C4-2B (cell line): ENCODE measurements at regions not wholly inside any gene's neighbourhood (a gene's known extent, or its start where the extent isn't known, plus 50 kb on each side); places are given as distances from the start of the nearest gene placed in this dataset.

Source experiments
- H3K27ac ChIP-seq: fragments of 450-650 bp; 2 replicates; pipeline ENCODE4 v1.5.1; 2017
- ZFX ChIP-seq: fragments of 450-650 bp; IDR thresholded peaks from 2 replicates; pipeline ENCODE4 v1.6.1; 2017
- TF ChIP-seq, protein P1 (sequence below): fragments of 450-650 bp; conservative IDR thresholded peaks from 2 replicates; pipeline ENCODE4 v1.5.1; 2017; ENCODE audit warnings: mild to moderate bottlenecking

DNA sequence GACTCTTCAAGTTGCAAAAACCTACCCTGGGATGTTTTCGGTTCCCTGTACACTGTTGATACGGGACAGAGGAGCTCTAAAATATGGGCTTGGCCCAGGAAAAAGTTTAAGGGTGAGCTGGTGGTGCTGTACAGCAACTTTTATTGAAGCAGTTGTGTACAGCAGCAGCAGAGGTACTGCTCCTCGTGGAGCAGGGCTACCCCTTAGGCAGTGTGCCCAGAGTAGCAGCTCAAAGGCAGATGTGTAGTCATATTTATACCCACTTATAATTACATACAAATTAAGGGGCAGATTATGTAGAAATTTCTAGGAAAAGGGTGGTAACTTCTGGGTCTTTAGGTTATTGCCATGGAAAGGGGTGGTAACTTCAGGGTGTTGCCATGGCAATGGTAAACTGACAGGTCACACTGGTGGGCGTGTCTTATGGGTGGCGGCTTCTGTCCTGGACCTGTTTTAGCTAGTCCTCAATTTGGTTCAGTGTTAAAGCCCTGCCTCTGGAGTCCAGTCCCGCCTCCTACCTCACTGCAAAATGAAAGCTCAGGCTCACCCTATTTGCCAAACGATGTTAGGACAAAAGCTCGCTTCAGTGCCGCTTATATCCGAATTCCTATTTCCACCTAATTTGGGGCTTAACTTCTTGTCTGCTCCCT, 203.2 kb downstream of the ETAA1 start:
- H3K27ac ChIP-seq: no peak overlapping the region
- TF ChIP-seq ZFX: no peak
- TF ChIP-seq, protein P1, sequence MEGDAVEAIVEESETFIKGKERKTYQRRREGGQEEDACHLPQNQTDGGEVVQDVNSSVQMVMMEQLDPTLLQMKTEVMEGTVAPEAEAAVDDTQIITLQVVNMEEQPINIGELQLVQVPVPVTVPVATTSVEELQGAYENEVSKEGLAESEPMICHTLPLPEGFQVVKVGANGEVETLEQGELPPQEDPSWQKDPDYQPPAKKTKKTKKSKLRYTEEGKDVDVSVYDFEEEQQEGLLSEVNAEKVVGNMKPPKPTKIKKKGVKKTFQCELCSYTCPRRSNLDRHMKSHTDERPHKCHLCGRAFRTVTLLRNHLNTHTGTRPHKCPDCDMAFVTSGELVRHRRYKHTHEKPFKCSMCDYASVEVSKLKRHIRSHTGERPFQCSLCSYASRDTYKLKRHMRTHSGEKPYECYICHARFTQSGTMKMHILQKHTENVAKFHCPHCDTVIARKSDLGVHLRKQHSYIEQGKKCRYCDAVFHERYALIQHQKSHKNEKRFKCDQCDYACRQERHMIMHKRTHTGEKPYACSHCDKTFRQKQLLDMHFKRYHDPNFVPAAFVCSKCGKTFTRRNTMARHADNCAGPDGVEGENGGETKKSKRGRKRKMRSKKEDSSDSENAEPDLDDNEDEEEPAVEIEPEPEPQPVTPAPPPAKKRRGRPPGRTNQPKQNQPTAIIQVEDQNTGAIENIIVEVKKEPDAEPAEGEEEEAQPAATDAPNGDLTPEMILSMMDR: no peak

DNA sequence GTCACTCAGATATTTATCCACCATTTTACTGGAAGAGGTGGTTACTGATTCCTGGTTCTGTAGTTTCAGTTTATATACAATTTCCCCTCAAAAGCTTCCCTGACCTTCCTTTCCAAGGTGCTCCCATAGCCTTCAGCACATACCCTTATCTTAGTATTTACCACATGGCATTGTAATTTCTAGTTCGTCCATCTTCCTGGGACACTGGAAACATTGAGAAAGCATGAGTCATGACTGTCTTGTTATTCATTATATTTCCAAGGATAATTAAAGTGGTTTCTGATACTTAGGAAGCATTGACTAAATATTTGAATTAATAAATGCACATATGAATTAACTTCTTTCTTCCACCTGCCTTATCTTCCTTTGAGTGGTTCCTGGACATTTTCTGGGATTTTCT, 203.8 kb downstream of the ETAA1 start:
- no peak overlapping the region for H3K27ac ChIP-seq
- TF ChIP-seq, protein P1: no peak
- no peak for TF ChIP-seq ZFX

DNA sequence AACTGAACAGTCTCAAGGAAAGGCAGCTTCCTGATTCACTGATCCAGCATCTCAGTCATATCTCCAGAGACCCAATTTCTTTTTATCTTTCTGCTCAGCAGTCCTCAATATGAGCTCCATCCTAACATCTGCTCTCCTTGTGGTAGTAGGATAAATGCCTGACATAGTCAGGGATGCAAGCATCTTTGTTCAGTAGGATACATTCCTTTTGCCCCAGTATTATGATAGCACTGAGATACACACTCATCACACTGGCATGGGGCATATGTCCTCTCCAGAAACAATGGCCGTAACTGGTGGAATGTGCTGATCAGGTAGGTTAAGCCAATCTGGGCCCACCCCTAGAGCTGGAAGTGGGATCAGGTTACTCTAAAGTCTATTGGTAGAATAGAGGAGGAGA, 207.2 kb downstream of the ETAA1 start:
- no peak overlapping the region for H3K27ac ChIP-seq

DNA sequence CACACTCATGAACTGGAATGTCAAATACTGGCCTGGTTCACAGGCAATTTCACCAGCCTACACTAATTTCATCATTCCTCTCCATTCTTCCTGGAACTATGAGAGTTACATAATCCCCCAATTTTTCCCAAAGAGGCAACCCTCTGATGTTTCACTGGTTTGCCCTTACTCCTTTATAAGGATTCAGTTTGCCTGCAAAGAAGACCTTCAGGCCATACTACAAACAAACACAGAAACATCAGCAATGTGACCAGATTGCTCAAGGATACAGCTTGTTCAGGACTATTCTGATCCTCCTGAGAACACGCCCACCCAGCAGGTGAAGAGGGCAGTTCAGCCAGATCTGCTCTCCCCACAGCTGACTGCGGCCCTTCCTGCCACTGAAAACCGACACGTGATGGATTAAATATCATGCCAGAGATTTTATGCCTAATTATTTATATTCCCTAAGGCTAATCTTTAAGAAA, 215.5 kb downstream of the ETAA1 start:
- TF ChIP-seq ZFX: no peak
- TF ChIP-seq, protein P1: no peak
- no peak overlapping the region for H3K27ac ChIP-seq

More for the DNA sequence above, 207.2 kb downstream of the ETAA1 start:
- no peak for TF ChIP-seq ZFX
- TF ChIP-seq, protein P1: no peak

DNA sequence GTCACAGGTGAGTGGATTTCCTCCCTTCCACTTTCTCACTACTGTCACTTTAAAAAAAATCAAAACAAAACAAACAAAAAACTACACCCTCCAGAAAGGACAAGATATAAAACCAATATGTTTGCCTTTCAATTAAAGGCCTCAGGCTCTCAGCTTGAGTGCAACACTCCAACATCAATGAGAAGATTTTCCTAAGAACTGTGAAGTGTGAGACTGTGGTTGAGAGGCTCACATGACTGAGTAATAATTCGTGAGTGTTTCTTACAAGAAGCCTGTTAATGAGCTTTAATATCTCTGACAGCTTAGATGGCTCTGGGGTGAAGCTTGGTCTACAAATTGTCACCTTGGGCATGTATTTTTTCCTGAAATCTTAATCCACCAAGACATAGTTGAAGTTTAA, 216.1 kb downstream of the ETAA1 start:
- H3K27ac ChIP-seq: no peak overlapping the region
- TF ChIP-seq, protein P1: no peak
- no peak for TF ChIP-seq ZFX

DNA sequence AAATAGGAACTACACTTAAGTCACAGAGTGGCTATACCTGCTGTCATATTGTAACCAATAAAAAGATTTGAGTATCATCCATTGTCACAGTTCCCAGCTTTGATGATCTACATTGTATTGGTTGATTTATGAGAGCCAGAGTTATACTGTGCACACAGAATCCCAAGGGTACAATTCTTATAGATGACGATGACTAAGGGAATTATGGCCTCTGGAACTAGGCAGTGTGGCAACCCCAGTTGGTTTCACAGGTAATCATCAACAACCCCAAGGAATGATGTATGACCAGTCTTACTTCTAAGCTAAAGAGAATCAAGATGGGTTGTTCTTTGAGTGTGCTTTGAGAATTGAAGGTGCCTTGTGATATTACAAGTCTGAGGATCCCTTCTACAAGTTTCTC, 217.3 kb downstream of the ETAA1 start:
- no peak overlapping the region for H3K27ac ChIP-seq
- no peak for TF ChIP-seq ZFX
- TF ChIP-seq, protein P1: no peak

DNA sequence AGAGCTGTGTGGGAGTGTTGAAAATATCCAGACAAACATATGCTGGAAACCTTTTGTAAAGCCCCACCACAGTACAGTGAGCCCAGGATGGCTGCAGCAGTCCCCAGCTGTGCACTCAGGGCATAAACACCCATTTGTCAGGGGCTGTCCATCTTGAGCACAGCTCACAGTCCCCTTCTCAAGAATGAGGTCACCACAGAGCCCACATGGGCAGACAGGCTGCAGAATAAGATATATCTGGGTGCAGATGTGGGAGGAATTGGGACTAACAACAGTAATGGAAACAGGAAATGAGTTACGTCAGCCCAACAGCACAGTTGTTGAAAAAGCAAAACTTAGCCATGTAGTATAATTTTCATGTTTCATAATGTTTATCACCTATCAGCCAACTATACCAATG, 219.6 kb downstream of the ETAA1 start:
- no peak for TF ChIP-seq ZFX
- TF ChIP-seq, protein P1: no peak
- no peak overlapping the region for H3K27ac ChIP-seq
